Stimulated activated CD8-positive, alpha-beta memory T cell treated with anti-CD3 and anti-CD28 coated beads, Interleukin-2, amount 100 ng/mL, for 48 hours (primary cell): ENCODE measurements at regions not wholly inside any gene's neighbourhood (a gene's known extent, or its start where the extent isn't known, plus 50 kb on each side); places are given as distances from the start of the nearest gene placed in this dataset.

Experiments
- DNase-seq, 2 donors: peaks; one replicate each; pipeline ENCODE4 v3.0.0-alpha.2; 2020; ENCODE audit warnings: low read depth in 2 of 2

DNA sequence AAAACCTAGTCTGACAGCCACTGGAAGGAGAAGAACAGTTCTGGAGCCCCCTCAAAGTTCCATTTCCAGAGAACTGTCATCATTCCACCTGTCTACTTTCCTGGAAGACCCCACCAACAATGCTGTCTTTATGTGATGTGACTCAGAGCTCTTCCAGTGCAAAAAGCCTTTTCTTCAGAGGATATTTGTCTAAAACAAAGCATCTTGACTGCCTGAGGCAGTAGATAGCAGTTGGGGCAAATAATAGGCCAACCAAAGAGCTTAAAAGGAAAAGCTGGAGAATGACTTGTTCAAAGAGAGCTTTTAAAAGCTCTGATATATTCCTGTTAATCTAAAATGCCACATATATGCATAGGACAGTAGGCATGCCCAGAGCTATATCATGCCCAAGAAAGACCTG lies 62.6 kb downstream of the MIS18A start:
- DNase-seq, result no peak

DNA sequence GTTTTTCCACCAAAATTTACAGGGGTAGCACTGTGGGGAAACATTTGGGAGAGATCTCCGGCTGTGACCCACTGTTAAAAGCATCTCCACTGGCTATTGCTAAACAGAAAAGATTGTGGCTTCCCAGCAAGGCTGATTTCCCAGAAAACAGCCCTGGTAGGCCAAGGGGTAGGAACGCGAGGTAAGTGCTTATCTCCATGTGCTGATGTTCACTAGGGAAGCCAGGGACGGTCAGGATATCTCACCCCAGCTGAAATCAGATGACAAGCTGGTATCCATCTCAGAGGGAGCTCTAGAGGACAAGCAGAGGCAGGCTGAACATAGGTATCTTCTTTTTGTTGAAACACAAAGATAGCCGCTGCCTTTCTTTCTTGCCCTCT lies 63.6 kb downstream of the MIS18A start:
- no peak for DNase-seq

DNA sequence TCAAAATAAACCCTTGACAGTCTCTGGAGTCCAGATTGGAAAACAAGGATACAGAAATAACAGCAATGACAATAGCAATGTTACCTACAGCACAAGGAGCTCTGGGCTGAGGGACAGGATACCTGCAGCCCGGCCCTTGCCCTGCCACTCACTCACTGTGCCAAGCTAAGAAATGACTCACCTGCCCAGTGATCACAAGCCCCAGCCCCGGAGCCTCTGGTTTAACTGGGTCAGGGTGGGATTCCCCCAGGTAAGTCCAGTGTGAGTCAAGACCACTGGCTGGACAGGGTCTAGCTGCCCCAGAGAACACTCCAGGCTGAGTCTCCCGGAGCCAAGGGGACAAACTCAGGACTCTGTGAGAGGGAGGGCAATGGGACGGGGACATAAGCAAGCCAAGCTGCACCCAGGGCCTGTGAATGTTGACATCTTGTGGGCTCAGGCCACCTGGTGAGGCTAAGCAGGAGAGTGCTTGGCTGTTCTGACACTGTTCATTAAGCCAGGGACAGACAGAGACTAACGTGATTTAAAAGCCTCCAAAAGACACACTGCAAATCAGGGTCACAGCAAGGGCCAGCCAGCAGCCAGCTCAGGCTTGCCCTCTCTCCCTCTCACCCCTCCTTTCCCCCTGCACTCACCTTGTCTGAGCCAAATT lies 64.1 kb downstream of the MIS18A start:
- DNase-seq, result no peak

DNA sequence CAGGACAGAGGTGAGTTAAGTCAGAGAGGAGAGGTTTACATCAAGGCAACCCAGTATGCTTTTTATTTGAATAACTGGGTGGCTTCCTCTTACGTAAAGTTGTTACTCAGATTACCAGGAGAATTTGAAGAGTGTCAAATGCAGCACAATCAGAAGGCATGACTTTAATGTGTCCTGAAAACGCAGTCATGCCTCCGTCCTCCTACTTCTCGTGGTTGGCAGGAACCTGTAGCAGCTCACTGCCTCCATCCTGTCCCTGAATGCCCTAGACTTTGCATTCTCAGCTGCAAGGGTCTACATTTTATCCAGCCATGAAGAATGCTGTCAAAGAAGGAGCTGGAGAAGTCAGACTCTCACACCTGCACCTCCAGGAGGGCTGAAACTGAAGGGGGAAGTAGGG lies 66.7 kb downstream of the MIS18A start:
- no peak for DNase-seq

DNA sequence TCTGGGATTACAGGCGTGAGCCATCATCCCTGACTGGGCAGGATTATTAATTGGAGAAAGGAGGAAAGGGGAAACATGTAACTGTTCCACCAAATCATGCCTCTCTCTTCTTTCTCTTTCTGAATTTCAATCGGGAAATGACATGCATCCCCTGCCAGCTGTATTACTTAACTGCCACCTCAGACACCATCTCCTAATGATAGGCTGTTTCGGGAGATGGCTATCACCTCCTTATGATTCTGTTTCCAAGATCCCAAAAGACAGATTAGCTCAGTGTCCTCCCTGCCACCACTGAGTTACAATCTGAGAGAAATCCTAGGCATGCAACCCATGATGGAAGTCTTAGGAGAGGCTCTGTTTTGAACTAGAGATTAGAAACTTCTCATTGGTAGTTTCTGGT lies 67.5 kb downstream of the MIS18A start:
- no peak for DNase-seq

DNA sequence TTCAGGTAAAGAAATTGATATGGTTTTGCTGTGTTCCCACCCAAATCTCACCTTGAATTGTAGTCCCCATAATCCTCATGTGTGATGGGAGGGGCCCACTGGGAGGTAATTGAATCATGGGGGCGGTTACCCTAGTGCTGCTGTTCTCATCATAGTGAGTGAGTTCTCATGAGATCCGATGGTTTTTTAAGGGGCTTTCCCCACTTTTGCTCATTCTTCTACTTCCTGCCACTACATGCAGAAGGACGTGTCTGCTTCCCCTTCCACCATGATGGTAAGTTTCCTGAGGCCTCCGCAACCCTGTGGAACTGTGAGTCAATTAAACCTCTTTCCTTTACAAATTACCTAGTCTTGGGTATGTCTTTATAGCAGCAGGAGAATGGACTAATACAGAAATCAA lies 69.3 kb downstream of the MIS18A start:
- DNase-seq, result no peak

DNA sequence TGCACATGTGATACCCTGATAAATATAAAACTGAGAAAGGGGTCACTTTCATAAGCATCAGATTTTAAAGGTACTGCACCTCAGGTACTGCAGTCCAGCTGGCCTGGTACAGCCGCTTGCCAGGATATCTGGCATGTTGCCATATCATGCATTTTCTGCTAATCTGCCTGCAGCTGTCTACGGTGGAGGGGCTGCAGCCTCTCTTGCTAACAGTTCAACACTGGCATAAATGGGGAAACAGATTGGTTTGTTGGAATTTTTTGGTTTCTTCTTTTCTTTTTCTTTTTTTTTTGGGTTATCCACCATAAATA lies 71.5 kb downstream of the MIS18A start:
- DNase-seq, result no peak

DNA sequence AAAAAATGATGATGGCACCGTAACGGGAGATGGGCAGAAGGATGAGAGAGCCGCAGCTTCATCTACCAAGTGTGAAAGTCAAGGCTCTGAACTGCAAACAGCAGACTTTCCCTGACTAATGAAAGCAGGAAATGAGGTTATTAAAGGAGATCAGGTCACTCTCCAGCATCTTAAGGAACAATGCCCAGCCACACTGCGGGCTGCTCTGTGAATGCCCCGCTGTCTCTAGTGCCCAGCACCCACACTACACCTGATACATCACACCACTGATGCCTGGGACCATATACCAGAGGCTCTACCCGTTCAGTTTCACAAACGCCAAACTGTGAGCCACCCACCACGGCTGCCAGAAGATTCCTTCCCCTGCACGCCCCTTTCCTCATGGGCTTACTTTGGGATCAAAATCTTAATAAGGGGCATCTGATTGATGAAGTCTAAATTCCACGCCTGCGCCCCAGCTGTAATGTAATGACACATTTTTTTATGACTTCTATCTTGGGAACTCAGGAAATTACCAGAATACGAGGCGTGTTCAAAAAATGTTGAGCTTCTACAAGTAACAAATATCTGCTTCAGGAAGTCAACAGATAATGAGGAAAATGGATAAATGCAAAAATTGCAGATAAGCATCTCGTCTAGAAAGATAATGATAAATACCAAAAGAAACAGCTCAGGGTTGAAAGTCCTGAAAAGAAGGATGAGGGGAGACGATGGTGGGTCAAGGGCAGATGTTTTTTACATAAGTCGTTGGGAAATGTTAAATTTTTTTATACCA lies 72.0 kb downstream of the MIS18A start:
- DNase-seq, result no peak

DNA sequence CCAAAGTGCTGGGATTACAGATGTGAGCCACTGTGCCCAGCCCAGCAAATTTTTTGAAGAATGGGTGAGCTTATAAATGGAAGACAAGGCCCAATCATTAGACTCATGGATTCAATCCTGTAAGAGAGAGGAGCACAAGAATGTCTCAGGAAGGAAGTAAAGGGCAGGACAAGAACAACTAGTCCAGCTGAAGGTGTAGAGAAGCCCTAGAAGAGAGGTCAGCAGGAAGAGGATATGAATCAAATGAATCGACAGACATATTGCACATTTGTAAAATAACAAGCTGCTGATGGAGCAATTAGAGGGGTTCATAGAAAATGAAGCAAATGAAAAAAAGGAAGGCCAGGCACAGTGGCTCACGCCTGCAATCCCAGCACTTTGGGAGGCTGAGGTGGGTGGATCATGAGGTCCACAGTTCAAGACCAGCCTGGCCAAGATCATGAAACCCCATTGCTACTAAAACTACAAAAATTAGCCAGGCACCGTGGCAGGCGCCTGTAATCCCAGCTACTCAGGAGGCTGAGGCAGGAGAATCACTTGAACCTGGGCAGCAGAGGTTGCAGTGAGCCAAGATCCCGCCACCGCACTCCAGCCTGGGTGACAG lies 74.9 kb downstream of the MIS18A start:
- DNase-seq, result no peak

DNA sequence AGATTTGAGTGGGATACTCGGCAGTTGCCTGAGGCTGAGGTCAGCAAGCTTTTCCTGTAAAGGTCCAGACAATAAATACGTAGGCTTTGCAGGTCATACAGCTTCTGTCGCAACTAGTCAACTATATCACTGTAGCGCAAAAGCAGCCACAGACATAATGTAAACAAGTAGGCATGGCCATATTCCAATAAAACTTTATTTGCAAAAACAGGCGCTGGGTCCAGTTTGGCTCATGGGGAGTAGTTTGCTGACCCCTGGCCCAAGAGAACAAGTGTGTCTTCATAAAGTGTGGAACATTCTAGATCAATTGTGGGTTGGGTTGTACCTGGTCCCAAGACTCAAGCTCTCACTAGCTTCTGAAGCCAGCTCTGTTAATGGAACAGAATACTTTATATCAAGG lies 78.8 kb downstream of the MIS18A start:
- no peak for DNase-seq

DNA sequence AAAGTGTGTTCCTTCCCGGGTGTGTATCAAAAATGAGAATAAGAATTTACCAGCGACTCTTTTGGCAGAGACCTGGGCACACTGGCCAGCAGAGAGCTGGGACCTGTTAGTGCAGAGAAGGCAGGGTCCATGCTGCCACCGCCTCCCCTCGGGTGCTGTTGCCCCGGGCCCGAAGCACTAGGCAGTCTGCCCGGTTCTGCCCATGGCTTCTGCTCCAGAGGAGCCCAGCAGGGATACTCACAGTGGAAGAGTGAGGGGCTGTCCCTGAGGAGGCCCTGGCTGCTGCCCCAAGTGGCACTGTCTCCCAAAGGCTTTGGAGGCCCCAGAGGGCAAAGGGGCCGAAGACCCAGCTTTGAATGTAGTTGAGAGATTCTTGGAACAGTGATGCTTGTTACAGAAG lies 80.5 kb downstream of the MIS18A start:
- DNase-seq, result no peak

DNA sequence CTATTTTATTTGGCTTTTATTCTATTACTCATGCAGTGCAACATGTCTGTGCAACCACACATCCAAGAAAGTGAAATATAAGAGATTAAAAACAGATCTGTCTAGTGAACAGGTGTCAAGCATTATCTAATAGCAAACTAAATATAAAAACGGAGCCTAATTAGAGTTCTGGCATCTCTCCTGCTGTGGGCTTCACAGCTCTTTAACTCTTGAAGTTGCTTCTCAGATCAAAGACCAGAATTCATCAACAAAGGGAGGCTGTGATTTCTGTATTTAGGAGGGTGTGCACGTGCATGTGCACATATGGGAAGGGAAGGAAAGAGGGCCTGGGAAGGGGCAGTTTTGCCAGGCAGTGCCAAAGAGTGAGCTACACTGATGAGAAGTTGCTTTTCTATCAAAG lies 81.0 kb downstream of the MIS18A start:
- DNase-seq, result no peak

DNA sequence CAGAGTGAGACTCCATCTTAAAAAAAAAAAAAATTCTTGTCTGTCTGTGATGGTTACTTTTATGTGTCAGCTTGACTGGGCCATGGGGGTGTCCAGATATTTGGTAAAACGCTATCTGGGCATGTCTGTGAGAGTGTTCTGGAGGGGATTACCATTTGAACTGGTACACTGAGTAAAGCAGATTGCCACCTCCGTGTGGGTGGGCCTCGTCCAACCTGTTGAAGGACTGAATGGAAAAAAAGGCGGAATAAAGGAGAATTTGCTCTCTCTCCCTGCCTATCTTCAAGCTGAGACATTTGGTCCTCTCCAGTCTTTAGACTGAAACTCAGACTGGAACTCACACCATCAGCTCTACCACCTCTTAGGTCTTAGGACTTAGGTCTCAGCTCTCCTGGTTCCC lies 82.8 kb downstream of the MIS18A start:
- DNase-seq, result no peak

DNA sequence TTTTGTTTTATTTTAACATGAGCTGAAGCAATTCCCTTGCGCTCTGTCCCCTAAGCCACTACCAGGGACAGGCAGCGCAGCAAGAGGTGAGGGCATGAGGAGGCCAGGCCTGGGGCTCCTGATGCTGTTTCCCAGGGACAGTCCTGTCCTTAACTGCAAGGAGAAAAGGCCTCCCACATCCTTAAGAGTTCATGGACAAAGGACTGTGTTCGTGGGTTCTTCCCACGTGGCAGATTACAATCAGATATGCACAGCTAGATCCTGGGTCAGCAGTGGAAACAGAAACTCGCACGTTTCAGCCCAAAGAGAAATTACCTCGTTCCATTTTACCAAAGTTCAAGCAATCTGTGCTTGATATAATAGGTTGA lies 85.8 kb downstream of the MIS18A start:
- DNase-seq, result no peak

DNA sequence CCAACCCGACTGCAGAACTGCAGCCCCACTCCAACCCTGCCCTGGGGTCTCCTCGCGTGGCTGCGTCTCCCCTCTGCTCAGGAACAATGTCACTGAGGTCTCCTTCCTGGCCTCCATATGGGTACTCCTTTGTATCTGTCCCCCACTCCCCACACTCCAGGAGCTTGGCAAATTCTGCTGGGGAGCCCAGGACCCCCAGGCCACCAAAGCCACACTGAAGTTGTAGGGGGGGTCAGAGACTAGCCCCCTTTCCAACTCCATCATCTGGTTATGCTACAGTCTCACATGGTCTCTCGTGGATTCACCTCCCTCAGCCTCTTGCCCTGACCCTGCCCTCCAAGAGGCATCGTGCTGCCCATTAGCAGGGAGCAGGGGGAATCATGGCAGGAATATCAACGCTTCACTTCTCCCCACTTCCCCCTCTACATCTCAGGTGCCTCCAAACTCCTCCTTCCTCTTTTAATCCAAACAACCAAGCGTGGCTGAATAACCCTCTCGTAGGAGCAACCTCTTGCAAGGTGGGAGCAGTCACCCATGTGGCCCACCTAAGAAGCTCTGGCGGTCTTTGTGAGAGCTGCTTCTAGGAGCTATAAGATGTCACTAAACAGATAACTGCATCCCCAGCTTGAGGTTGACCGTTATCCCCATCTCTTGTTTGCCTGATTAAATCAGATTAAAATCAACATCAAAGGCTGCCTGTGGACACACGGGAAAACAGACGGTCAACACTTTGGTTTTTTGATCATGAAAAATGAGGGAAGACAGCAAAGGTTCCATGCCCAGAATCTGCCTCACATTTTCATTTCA lies 86.4 kb downstream of the MIS18A start:
- DNase-seq, result no peak

DNA sequence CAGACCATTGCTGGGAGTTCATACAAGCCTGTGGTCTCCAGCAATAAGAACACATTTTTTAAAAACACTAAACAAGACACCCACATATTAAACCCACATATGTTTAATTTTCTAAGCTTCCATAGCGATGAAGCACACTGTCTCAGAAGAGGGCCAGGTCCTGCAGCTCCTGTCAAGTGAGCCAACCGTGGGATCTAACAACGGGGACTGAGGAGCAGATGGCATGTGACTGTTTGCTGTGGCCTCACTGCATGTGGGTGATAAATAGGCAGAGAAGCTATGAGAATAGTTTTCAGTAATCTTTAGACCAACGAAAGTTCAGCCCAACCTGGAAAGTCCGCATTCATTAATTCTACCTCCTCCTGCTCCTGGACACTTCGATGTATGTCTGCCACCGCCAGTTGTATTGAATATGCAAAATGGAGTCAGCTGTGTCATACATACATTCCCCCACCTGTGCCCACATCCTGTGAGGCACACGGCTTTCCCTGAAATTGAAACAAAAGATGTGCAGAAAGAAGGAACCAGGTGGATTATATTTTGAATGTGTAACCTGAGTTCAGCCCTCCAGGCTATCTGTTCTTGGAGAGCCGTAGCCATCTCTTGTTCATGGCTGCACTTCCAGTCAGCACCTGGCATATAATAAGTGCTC lies 88.2 kb downstream of the MIS18A start:
- DNase-seq, result no peak

DNA sequence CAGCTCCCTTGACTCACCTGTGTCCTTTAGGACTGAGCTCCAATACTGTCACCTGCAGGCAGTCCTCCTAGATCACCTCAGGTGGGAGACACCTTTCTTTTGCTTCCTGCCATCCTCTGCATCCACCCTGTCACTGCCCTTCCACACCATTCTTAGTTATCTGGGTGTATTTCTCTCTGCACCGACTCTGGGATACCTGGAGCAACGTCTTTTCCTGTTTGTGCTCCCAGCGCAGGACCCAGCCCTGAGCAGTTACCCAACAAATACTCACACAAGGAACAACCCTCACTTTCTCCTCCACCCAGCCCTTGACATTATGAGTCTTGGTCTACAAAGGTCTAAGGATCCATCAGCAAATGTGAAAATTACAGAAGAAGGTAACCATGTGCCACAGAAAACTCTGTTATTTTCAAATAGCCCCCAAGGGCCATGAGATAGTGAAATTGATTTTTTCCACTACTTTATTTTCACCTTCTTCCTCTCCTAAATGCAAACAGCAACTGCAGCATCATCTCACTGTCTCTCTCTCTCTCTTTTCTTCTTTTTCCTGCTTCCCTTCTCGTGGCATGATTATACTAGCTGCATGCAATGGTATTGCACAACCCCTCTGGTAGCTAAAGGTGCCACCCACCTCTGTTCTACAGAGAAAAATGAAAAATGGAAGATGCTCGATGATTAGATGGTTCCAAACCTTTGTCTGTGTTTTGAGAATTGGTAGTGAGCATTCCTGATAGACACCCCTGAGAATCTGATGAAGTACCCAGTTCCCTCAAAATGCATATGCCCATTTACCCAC lies 89.0 kb downstream of the MIS18A start:
- no peak for DNase-seq

DNA sequence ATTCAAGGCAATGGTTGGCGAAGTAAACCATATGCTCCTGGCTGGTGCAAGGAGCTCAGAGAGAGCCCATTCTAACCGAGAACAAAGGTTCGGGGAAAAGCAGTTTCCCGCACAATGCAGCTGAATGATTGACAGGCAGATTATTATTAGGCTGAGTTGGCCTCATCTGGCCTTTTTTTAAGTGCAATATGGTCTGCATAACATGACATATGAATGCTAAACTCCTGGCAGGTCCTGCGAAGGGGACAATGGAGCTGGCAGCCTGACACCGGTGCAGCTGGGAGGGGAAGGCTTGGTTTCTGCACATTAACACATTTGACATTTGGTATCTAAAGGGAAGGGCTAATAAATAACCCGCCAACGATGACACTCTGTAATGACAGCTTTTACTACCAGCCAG lies 92.0 kb downstream of the MIS18A start:
- no peak for DNase-seq

DNA sequence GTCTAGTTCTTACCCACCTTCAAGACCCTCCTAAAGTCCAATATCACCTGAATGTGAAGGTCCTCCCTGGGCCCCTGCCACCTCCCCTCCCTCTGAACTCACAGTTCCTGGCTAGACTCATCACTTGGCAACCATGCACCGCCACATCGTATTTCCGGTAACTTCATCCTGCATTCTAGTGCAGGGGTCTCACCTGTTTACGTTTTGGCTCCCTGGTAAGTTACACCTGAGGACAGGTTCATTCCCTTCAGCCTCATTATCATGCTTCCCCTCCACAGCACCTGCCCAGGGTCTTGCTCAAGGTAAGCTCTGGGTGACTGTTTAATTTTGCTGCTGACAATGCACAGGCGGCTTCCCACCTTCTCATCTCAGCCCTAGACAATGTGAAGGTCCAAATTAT lies 93.1 kb downstream of the MIS18A start:
- no peak for DNase-seq

DNA sequence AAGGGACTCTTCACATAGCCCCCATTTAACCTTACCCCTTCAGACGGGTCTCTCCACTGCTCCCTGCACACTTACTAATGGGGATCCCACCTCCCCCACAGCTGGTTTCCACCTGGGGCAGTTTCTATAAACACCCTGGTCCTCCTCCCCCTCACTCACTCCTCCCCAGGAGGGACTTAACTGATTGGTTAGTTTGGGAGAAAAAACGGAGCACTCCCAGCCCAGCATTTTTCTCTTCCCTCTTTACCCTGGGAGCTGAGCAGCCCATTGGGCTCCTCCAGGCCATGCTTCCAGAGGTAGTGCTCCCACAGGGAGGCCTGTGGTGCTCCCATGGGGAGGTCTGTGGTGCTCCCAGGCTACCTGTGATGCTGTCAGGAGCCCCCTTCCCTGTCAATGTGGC lies 93.7 kb downstream of the MIS18A start:
- no peak for DNase-seq

DNA sequence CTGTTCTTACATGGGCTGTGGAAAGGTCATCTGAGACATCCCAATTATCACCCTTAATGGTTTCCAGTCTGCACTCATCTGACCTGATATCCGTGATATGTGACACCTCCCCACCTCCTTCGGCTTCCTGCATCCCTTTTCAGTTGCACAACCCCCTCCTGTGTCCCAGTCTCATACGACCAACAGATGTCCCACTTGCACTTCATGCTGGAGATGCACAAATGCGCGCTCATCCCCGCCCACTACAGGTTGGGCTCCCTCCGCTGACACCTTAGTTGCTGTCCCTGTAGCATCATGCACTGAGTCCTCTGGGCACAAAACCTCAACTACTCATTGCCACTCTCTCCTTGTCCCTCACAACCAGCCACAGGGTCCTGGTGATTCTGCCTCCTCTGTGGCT lies 94.4 kb downstream of the MIS18A start:
- no peak for DNase-seq
